KMS-11 (cell line): ENCODE measurements at regions not wholly inside any gene's neighbourhood (a gene's known extent, or its start where the extent isn't known, plus 50 kb on each side); places are given as distances from the start of the nearest gene placed in this dataset.
"Not testable (repeated sequence)": the region's sequence is repeated elsewhere in the genome, so short reads cannot be mapped to it uniquely, and the experiment has no call there.

Source experiments
- H2AFZ ChIP-seq: fragments of 200-600 bp; sonication (generic); 2 replicates; pipeline ENCODE4 v1.6.1; 2016; ENCODE audit warnings: antibody characterized with exemption, mixed run types, low read depth
- H3K27ac ChIP-seq: fragments of 200-600 bp; sonication (generic); 2 replicates; pipeline ENCODE4 v1.6.1; 2016; ENCODE audit warnings: mild to moderate bottlenecking, mixed run types
- H3K27me3 ChIP-seq: fragments of 200-600 bp; sonication (generic); 2 replicates; pipeline ENCODE4 v1.6.1; 2017; ENCODE audit warnings: mild to moderate bottlenecking, low read depth, mixed run types, moderate library complexity; ENCODE audit not compliant: insufficient read depth
- H3K36me3 ChIP-seq: fragments of 200-600 bp; sonication (generic); 2 replicates; pipeline ENCODE4 v1.6.1; 2017; ENCODE audit warnings: mild to moderate bottlenecking, mixed run types; ENCODE audit not compliant: insufficient read depth
- H3K4me1 ChIP-seq: fragments of 200-600 bp; sonication (generic); 2 replicates; pipeline ENCODE4 v1.6.1; 2016; ENCODE audit warnings: mild to moderate bottlenecking, low read depth, mixed run types; ENCODE audit not compliant: poor library complexity, severe bottlenecking
- H3K4me2 ChIP-seq: fragments of 200-600 bp; sonication (generic); 2 replicates; pipeline ENCODE4 v1.7.0; 2016; ENCODE audit warnings: mild to moderate bottlenecking, mixed run types
- H3K4me3 ChIP-seq: fragments of 200-600 bp; sonication (generic); IDR thresholded peaks from 2 replicates; pipeline ENCODE4 v1.6.1; 2017; ENCODE audit warnings: low read depth, low read length, mixed read lengths; ENCODE audit not compliant: insufficient read depth
- H3K79me2 ChIP-seq: fragments of 200-600 bp; sonication (generic); 2 replicates; pipeline ENCODE4 v1.6.1; 2016; ENCODE audit warnings: low read depth, mixed run types; ENCODE audit not compliant: insufficient read depth
- H3K9ac ChIP-seq: fragments of 200-600 bp; sonication (generic); 2 replicates; pipeline ENCODE4 v1.6.1; 2016; ENCODE audit warnings: mild to moderate bottlenecking, mixed run types
- H4K20me1 ChIP-seq: fragments of 200-600 bp; sonication (generic); 2 replicates; pipeline ENCODE4 v1.6.1; 2016; ENCODE audit warnings: mild to moderate bottlenecking, mixed run types; ENCODE audit not compliant: insufficient read depth
- TF ChIP-seq, protein P1 (sequence below): fragments of 200-600 bp; sonication (generic); conservative IDR thresholded peaks from 2 replicates; pipeline ENCODE4 v1.6.1; 2017; ENCODE audit warnings: low read depth, mild to moderate bottlenecking, antibody characterized with exemption, low read length, moderate library complexity, mixed read lengths

DNA sequence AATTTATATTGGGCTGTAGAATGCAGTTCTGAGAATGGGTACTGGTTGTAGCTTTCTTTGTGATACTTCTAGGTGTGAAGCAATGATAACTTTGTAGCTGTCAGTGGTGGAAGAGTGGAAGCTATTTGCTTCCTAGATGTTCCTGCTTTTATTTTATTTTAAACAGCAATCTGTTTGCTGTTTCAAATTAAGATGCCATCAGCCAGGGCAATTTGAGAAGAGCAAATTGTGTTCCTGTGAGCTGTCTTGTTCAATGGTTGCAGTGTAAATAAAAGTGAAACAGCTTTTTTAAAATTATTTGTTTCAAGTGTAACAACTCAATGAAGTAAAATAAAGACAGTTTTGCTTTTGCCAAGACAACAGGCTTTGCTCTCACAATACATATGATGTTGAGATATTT lies 150.8 kb upstream of the TMEM229A start:
- H2AFZ ChIP-seq: no peak overlapping the region
- no peaks in the 10 kb centered on the region for H3K27me3 ChIP-seq
- TF ChIP-seq, protein P1, sequence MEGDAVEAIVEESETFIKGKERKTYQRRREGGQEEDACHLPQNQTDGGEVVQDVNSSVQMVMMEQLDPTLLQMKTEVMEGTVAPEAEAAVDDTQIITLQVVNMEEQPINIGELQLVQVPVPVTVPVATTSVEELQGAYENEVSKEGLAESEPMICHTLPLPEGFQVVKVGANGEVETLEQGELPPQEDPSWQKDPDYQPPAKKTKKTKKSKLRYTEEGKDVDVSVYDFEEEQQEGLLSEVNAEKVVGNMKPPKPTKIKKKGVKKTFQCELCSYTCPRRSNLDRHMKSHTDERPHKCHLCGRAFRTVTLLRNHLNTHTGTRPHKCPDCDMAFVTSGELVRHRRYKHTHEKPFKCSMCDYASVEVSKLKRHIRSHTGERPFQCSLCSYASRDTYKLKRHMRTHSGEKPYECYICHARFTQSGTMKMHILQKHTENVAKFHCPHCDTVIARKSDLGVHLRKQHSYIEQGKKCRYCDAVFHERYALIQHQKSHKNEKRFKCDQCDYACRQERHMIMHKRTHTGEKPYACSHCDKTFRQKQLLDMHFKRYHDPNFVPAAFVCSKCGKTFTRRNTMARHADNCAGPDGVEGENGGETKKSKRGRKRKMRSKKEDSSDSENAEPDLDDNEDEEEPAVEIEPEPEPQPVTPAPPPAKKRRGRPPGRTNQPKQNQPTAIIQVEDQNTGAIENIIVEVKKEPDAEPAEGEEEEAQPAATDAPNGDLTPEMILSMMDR: no peak
- no peak overlapping the region for H3K4me2 ChIP-seq
- peaks cover 4% of the 10 kb centered on the region for H3K4me1 ChIP-seq
- no peaks in the 10 kb centered on the region for H3K79me2 ChIP-seq
- H4K20me1 ChIP-seq: no peaks in the 10 kb centered on the region
- H3K9ac ChIP-seq: no peak overlapping the region
- no peaks in the 10 kb centered on the region for H3K36me3 ChIP-seq
- no peak overlapping the region for H3K4me3 ChIP-seq
- H3K27ac ChIP-seq: no peak overlapping the region

DNA sequence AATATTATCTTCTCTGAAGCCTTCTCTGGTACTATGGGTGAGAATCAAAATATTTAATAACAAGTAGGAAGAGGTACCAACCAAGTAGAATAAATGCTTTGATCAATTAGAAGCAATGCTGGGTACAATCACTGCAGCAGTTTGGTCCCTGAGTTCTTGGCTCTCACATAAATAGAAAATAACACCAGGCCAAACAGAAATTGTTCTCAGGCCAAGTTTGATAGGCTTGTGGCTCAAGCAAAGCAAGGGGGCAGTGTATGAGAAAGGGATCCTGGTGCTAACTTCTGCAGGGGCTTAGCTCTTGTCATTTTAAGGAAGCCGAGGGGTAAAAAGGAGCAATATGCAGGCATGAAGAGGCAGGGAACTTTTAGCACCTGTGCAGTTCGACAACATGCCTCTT lies 146.8 kb upstream of the TMEM229A start:
- TF ChIP-seq, protein P1: no peak
- no peaks in the 10 kb centered on the region for H3K36me3 ChIP-seq
- H3K4me3 ChIP-seq: no peak overlapping the region

DNA sequence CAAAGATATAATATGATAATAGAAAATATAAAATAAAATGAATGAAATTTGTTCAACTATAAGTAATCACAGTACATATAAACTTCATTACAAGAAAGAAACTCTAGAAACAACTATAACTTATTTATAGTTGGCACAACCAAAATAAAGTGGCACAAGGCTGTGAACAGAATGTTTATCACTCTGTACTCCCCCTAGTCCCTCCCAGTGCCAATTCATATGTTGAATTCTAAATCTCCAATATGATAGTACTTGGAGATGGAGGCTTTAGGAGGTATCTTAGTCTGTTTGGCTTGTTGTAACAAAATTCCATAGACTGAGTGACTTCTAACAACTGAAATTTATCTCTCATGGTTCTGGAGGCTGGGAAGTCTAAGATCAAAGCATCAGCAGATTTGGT lies 145.0 kb upstream of the TMEM229A start:
- no peaks in the 10 kb centered on the region for H3K79me2 ChIP-seq

More for the DNA sequence above, 146.8 kb upstream of the TMEM229A start:
- H3K4me1 ChIP-seq: no peaks in the 10 kb centered on the region
- H3K4me2 ChIP-seq: no peak overlapping the region
- H3K79me2 ChIP-seq: no peaks in the 10 kb centered on the region
- H4K20me1 ChIP-seq: no peaks in the 10 kb centered on the region
- H3K9ac ChIP-seq: no peak overlapping the region
- no peak overlapping the region for H2AFZ ChIP-seq
- H3K27ac ChIP-seq: no peak overlapping the region
- no peaks in the 10 kb centered on the region for H3K27me3 ChIP-seq

DNA sequence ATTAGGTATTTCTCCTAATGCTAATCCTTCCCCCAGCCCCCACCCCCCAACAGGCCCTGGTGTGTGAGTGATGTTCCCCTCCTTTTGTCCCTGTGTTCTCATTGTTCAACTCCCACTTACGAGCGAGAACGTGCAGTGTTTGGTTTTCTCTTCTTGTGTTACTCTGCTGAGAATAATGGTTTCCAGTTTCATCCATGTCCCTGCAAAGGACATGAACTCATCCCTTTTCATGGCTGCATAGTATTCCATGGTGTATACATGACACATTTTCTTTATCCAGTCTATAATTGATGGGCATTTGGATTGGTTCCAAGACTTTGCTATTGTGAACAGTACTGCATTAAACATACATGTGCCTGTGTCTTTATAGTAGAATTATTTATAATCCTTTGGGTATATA lies 138.9 kb upstream of the TMEM229A start:
- not testable (repeated sequence) for H3K9ac ChIP-seq, H3K36me3 ChIP-seq, H3K4me2 ChIP-seq, H3K27ac ChIP-seq, H4K20me1 ChIP-seq, H3K4me3 ChIP-seq, H3K79me2 ChIP-seq, H3K27me3 ChIP-seq, H2AFZ ChIP-seq, H3K4me1 ChIP-seq

More for the DNA sequence above, 145.0 kb upstream of the TMEM229A start:
- no peaks in the 10 kb centered on the region for H3K4me1 ChIP-seq
- TF ChIP-seq, protein P1: no peak
- no peak overlapping the region for H3K9ac ChIP-seq
- no peaks in the 10 kb centered on the region for H4K20me1 ChIP-seq
- H3K4me3 ChIP-seq: no peak overlapping the region
- no peak overlapping the region for H3K4me2 ChIP-seq
- no peak overlapping the region for H3K27ac ChIP-seq
- no peaks in the 10 kb centered on the region for H3K36me3 ChIP-seq
- no peaks in the 10 kb centered on the region for H3K27me3 ChIP-seq
- no peak overlapping the region for H2AFZ ChIP-seq

DNA sequence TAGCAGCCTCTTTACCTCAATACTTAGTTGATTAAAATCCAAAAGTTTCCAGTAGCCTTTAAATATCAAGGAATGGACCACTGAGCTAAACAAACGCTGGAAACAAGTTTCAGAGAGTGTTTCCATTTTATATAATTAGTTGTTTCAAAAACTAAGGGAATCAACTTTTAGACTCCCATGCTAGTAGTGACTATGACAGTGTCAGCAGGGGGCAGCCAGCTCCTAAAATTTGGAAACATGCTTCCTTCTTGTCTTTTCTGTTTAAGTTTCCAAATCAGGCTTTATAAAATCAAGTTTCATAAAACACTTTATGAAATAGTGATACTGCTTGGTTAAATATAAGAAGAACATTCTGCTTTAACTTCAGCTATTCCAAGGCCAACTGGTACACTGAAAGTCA lies 138.2 kb upstream of the TMEM229A start:
- no peak overlapping the region for H3K4me3 ChIP-seq
- no peak overlapping the region for H2AFZ ChIP-seq
- no peak overlapping the region for H3K4me2 ChIP-seq
- no peak overlapping the region for H3K27ac ChIP-seq
- H3K9ac ChIP-seq: no peak overlapping the region
- H3K27me3 ChIP-seq: no peaks in the 10 kb centered on the region
- no peaks in the 10 kb centered on the region for H4K20me1 ChIP-seq
- TF ChIP-seq, protein P1: peak; percentile 68
- no peaks in the 10 kb centered on the region for H3K36me3 ChIP-seq
- H3K4me1 ChIP-seq: no peaks in the 10 kb centered on the region
- no peaks in the 10 kb centered on the region for H3K79me2 ChIP-seq
